ENCODE measurements at regions not wholly inside any gene's neighbourhood (a gene's known extent, or its start where the extent isn't known, plus 50 kb on each side); places are given as distances from the start of the nearest gene placed in this dataset.

DNA sequence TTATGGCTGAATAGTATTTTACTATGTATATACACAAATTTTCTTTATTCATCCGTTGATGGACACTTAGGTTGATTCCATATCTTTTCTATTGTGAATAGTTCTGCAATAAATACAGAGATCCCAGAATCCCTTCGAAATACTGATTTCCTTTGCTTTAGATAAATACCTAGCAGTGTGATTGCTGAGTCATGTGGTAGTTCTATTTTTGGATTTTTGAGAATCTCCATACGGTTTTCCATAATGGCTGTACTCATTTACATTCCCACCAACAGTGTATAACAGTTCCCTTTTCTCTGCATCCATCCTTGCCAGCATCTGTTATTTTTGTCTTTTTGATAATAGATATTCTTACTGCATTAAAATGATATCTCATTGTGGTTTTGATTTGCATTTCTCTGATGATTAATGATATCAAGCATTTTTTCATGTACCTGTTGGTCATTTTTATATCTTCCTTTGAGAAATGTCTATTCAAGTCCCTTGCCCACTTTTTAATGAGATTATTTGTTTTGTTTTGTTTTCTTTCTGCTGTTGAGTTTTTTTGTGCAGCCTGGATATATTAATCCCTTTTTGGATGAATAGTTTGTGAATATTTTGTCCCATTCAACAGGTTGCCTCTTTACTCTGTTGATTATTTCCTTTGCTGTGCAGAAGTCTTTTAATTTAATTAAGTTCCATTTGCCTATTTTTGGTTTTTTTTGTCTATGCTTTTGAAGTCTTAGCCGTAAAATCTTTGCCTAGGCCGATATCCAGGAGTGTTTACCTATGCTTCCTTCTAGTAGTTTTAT lies 466.7 kb upstream of the TENM3 start:
- TF ChIP-seq SIN3A (IDR thresholded peaks at IDR 0.05; ENCODE audit: low read depth): no peak
- TF ChIP-seq EZH2 (IDR thresholded peaks at IDR 0.05): no peak
- TF ChIP-seq, protein P1, sequence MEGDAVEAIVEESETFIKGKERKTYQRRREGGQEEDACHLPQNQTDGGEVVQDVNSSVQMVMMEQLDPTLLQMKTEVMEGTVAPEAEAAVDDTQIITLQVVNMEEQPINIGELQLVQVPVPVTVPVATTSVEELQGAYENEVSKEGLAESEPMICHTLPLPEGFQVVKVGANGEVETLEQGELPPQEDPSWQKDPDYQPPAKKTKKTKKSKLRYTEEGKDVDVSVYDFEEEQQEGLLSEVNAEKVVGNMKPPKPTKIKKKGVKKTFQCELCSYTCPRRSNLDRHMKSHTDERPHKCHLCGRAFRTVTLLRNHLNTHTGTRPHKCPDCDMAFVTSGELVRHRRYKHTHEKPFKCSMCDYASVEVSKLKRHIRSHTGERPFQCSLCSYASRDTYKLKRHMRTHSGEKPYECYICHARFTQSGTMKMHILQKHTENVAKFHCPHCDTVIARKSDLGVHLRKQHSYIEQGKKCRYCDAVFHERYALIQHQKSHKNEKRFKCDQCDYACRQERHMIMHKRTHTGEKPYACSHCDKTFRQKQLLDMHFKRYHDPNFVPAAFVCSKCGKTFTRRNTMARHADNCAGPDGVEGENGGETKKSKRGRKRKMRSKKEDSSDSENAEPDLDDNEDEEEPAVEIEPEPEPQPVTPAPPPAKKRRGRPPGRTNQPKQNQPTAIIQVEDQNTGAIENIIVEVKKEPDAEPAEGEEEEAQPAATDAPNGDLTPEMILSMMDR (IDR thresholded peaks at IDR 0.05 in 2 of 3, conservative IDR thresholded peaks at IDR 0.05 in 1 of 3; ENCODE audit: borderline replicate concordance in 1 of 3, insufficient read depth in 1 of 3, low read depth in 2 of 3, low read length in 2 of 3): no peak
- no peak for TF ChIP-seq EZH2phosphoT487 (IDR thresholded peaks at IDR 0.05; ENCODE audit: borderline replicate concordance)

Data from HCT116 (cell line).